ES-I3 (cell line): ENCODE measurements at regions not wholly inside any gene's neighbourhood (a gene's known extent, or its start where the extent isn't known, plus 50 kb on each side); places are given as distances from the start of the nearest gene placed in this dataset.
"Not testable (repeated sequence)": the region's sequence is repeated elsewhere in the genome, so short reads cannot be mapped to it uniquely, and the experiment has no call there.

ENCODE experiments used
- H3K36me3 ChIP-seq: 2 replicates; pipeline ENCODE4 v1.6.1; 2013; ENCODE audit warnings: mild to moderate bottlenecking, low read length, control low read depth, moderate library complexity; ENCODE audit not compliant: insufficient read depth
- H3K4me1 ChIP-seq: 2 replicates; pipeline ENCODE4 v1.6.1; 2013; ENCODE audit warnings: mild to moderate bottlenecking, control low read depth, low read length; ENCODE audit not compliant: insufficient read depth
- H3K9ac ChIP-seq: 2 replicates; pipeline ENCODE4 v1.6.1; 2013; ENCODE audit warnings: low read depth, mild to moderate bottlenecking, low read length, moderate library complexity
- H3K9me3 ChIP-seq: 2 replicates; pipeline ENCODE4 v1.6.1; 2013; ENCODE audit warnings: mild to moderate bottlenecking, low read length, moderate library complexity; ENCODE audit not compliant: control insufficient read depth, insufficient read depth

GRCh38 chr1:55296247-55296646, 81.1 kb upstream of the USP24 start:
- not testable (repeated sequence) for H3K36me3 ChIP-seq, H3K9ac ChIP-seq, H3K4me1 ChIP-seq, H3K9me3 ChIP-seq

- Histone ChIP-seq H3K9me3 (no peaks in the 10 kb centered on the region), H3K9ac (no peak overlapping the region), H3K36me3 (no peaks in the 10 kb centered on the region), H3K4me1 (no peaks in the 10 kb centered on the region; the same call in 1 of the 2 replicates)
These were observed 74.5 kb upstream of the USP24 start for GRCh38 chr1:55289614-55290013.

- Histone ChIP-seq H3K9ac (no peak overlapping the region), H3K36me3 (no peaks in the 10 kb centered on the region), H3K4me1 (no peaks in the 10 kb centered on the region; the same call in 1 of the 2 replicates), H3K9me3 (no peaks in the 10 kb centered on the region)
These were observed 73.9 kb upstream of the USP24 start for GRCh38 chr1:55289042-55289441.

- H3K9me3 ChIP-seq = no peaks in the 10 kb centered on the region
- peaks cover 4% of the 10 kb centered on the region; the same call in 1 of the 2 replicates for H3K4me1 ChIP-seq
- H3K9ac ChIP-seq = no peak overlapping the region
- no peaks in the 10 kb centered on the region for H3K36me3 ChIP-seq
These were observed 73.1 kb upstream of the USP24 start for GRCh38 chr1:55288245-55288644.

- Histone ChIP-seq H3K4me1 (peaks cover 4% of the 10 kb centered on the region; the same call in 1 of the 2 replicates), H3K36me3 (no peaks in the 10 kb centered on the region), H3K9me3 (no peaks in the 10 kb centered on the region), H3K9ac (no peak overlapping the region)
These were observed 72.6 kb upstream of the USP24 start for GRCh38 chr1:55287723-55288122.

- H3K36me3 ChIP-seq = no peaks in the 10 kb centered on the region
- no peaks in the 10 kb centered on the region for H3K9me3 ChIP-seq
- no peak overlapping the region for H3K9ac ChIP-seq
- H3K4me1 ChIP-seq = peaks cover 4% of the 10 kb centered on the region; the same call in 1 of the 2 replicates
These were observed 71.9 kb upstream of the USP24 start for GRCh38 chr1:55286856-55287602.

- Histone ChIP-seq H3K36me3 (no peaks in the 10 kb centered on the region), H3K9me3 (no peaks in the 10 kb centered on the region), H3K4me1 (peaks cover 4% of the 10 kb centered on the region; the same call in 1 of the 2 replicates), H3K9ac (no peak overlapping the region)
These were observed 70.7 kb upstream of the USP24 start for GRCh38 chr1:55285834-55286233.

GRCh38 chr1:55284856-55285255, 69.7 kb upstream of the USP24 start:
- Histone ChIP-seq H3K4me1 (peaks cover 4% of the 10 kb centered on the region; the same call in 1 of the 2 replicates), H3K36me3 (no peaks in the 10 kb centered on the region), H3K9ac (no peak overlapping the region), H3K9me3 (no peaks in the 10 kb centered on the region)

GRCh38 chr1:55282058-55282457, 66.9 kb upstream of the USP24 start:
- no peaks in the 10 kb centered on the region for H3K36me3 ChIP-seq
- H3K4me1 ChIP-seq = peaks cover 4% of the 10 kb centered on the region
- no peak overlapping the region for H3K9ac ChIP-seq
- no peaks in the 10 kb centered on the region for H3K9me3 ChIP-seq

- H3K9ac ChIP-seq = no peak overlapping the region
- no peaks in the 10 kb centered on the region for H3K36me3 ChIP-seq
- H3K9me3 ChIP-seq = no peaks in the 10 kb centered on the region
- peaks cover 4% of the 10 kb centered on the region for H3K4me1 ChIP-seq
These were observed 65.6 kb upstream of the USP24 start for GRCh38 chr1:55280731-55281130.

- Histone ChIP-seq H3K4me1 (peaks cover 4% of the 10 kb centered on the region), H3K9me3 (no peaks in the 10 kb centered on the region), H3K9ac (no peak overlapping the region), H3K36me3 (no peaks in the 10 kb centered on the region)
These were observed 64.5 kb upstream of the USP24 start for GRCh38 chr1:55279627-55280026.

GRCh38 chr1:55278378-55278777, 63.2 kb upstream of the USP24 start:
- no peaks in the 10 kb centered on the region for H3K36me3 ChIP-seq
- no peaks in the 10 kb centered on the region for H3K9me3 ChIP-seq
- peaks cover under 1% of the 10 kb centered on the region for H3K4me1 ChIP-seq
- no peak overlapping the region for H3K9ac ChIP-seq

- Histone ChIP-seq H3K9ac (no peak overlapping the region), H3K4me1 (no peaks in the 10 kb centered on the region; the same call in 1 of the 2 replicates), H3K36me3 (no peaks in the 10 kb centered on the region), H3K9me3 (no peaks in the 10 kb centered on the region)
These were observed 62.4 kb upstream of the USP24 start for GRCh38 chr1:55277377-55278130.

- no peak overlapping the region for H3K9ac ChIP-seq
- no peaks in the 10 kb centered on the region; the same call in 1 of the 2 replicates for H3K4me1 ChIP-seq
- no peaks in the 10 kb centered on the region for H3K9me3 ChIP-seq
- H3K36me3 ChIP-seq = no peaks in the 10 kb centered on the region
These were observed 61.7 kb upstream of the USP24 start for GRCh38 chr1:55276671-55277376.
